GM06990 (cell line): ENCODE measurements at regions not wholly inside any gene's neighbourhood (a gene's known extent, or its start where the extent isn't known, plus 50 kb on each side); places are given as distances from the start of the nearest gene placed in this dataset.

Experiments
- DNase-seq: peaks from one replicate; pipeline ENCODE4 v3.0.0-alpha.2; 2011; ENCODE audit not compliant: insufficient read length; ENCODE audit errors: extremely low read depth
- H3K27me3 ChIP-seq: replicated peaks from 2 replicates; pipeline ENCODE4 v1.6.0; 2011; ENCODE audit warnings: low read length; ENCODE audit not compliant: control insufficient read depth, insufficient read depth
- H3K36me3 ChIP-seq: 2 replicates; pipeline ENCODE4 v1.5.1; 2011; ENCODE audit warnings: low read length; ENCODE audit not compliant: control insufficient read depth, insufficient read depth
- H3K4me3 ChIP-seq: replicated peaks from 2 replicates; pipeline ENCODE4 v1.5.1; 2011; ENCODE audit warnings: low read depth, mild to moderate bottlenecking, control low read depth, low read length
- CTCF ChIP-seq: IDR thresholded peaks from 2 replicates; pipeline ENCODE4 v1.5.1; 2011; ENCODE audit warnings: low read length, control low read depth, mild to moderate bottlenecking, inconsistent platforms; ENCODE audit not compliant: insufficient read depth, poor library complexity, severe bottlenecking

GRCh38 chr13:84672616-84673015, 790.3 kb upstream of the SLITRK1 start:
- TF ChIP-seq CTCF, result no peak
- Histone ChIP-seq H3K4me3 (no peak overlapping the region), H3K36me3 (no peaks in the 10 kb centered on the region), H3K27me3 (no peaks in the 10 kb centered on the region)
- DNase-seq, result no peak

- DNase-seq, result no peak
- Histone ChIP-seq H3K27me3 (no peaks in the 10 kb centered on the region), H3K4me3 (no peak overlapping the region), H3K36me3 (no peaks in the 10 kb centered on the region)
- TF ChIP-seq CTCF, result no peak
Observed at GRCh38 chr13:84670245-84670644, 788.0 kb upstream of the SLITRK1 start.

- Histone ChIP-seq H3K27me3 (no peaks in the 10 kb centered on the region), H3K4me3 (no peak overlapping the region), H3K36me3 (no peaks in the 10 kb centered on the region)
- no peak for TF ChIP-seq CTCF
- no peak for DNase-seq
Observed at GRCh38 chr13:84668637-84669036, 786.4 kb upstream of the SLITRK1 start.

GRCh38 chr13:84662491-84662890, 780.2 kb upstream of the SLITRK1 start:
- no peak for TF ChIP-seq CTCF
- no peak overlapping the region for H3K4me3 ChIP-seq
- H3K27me3 ChIP-seq, result no peaks in the 10 kb centered on the region
- no peaks in the 10 kb centered on the region for H3K36me3 ChIP-seq
- DNase-seq, result no peak

- no peak for TF ChIP-seq CTCF
- H3K36me3 ChIP-seq, result no peaks in the 10 kb centered on the region
- no peak for DNase-seq
Observed at GRCh38 chr13:84661718-84662117, 779.4 kb upstream of the SLITRK1 start.

GRCh38 chr13:84659359-84659661, 777.0 kb upstream of the SLITRK1 start:
- no peak for DNase-seq
- no peak for TF ChIP-seq CTCF
- Histone ChIP-seq H3K4me3 (no peak overlapping the region), H3K36me3 (no peaks in the 10 kb centered on the region), H3K27me3 (no peaks in the 10 kb centered on the region)

More at GRCh38 chr13:84661718-84662117, 779.4 kb upstream of the SLITRK1 start:
- Histone ChIP-seq H3K4me3 (no peak overlapping the region), H3K27me3 (no peaks in the 10 kb centered on the region)
